Right lobe of liver (tissue), 4 donors: ENCODE measurements at regions not wholly inside any gene's neighbourhood (a gene's known extent, or its start where the extent isn't known, plus 50 kb on each side); places are given as distances from the start of the nearest gene placed in this dataset.

Experiments
- POLR2A ChIP-seq: fragments of 450-650 bp; IDR thresholded peaks from one replicate; pipeline ENCODE4 v1.6.1; 2017; ENCODE audit warnings: antibody characterized with exemption, mild to moderate bottlenecking
- TF ChIP-seq, protein P1 (sequence below), 4 donors: fragments of 200-600 bp in 3 of 4; fragments of 450-650 bp in 1 of 4; IDR thresholded peaks; one replicate each; pipeline versions ENCODE4 v1.5.1 to v1.8.0; 2016 to 2022; ENCODE audit warnings: antibody characterized with exemption in 4 of 4, mild to moderate bottlenecking in 2 of 4
- donor health status: DM: no; HTN: no; CAD: no.
- donor health status: DM: no; HTN: no; CAD: no.
- donor health status: DM: no; HTN: yes; CAD: no.

GRCh38 chr4:36815536-36815935 is 429.0 kb upstream of the NWD2 start:
- TF ChIP-seq, protein P1, sequence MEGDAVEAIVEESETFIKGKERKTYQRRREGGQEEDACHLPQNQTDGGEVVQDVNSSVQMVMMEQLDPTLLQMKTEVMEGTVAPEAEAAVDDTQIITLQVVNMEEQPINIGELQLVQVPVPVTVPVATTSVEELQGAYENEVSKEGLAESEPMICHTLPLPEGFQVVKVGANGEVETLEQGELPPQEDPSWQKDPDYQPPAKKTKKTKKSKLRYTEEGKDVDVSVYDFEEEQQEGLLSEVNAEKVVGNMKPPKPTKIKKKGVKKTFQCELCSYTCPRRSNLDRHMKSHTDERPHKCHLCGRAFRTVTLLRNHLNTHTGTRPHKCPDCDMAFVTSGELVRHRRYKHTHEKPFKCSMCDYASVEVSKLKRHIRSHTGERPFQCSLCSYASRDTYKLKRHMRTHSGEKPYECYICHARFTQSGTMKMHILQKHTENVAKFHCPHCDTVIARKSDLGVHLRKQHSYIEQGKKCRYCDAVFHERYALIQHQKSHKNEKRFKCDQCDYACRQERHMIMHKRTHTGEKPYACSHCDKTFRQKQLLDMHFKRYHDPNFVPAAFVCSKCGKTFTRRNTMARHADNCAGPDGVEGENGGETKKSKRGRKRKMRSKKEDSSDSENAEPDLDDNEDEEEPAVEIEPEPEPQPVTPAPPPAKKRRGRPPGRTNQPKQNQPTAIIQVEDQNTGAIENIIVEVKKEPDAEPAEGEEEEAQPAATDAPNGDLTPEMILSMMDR (IDR thresholded peaks at IDR 0.05), result no peak
- TF ChIP-seq POLR2A, result no peak
